GM19023 (cell line): ENCODE measurements at regions not wholly inside any gene's neighbourhood (a gene's known extent, or its start where the extent isn't known, plus 50 kb on each side); places are given as distances from the start of the nearest gene placed in this dataset.

ENCODE experiments used
- ATAC-seq: cut with Tn5 transposase; IDR thresholded peaks from one replicate; pipeline ENCODE4 v1.9.1; 2021; ENCODE audit warnings: mild to moderate bottlenecking, moderate library complexity; ENCODE audit not compliant: unreplicated experiment

DNA sequence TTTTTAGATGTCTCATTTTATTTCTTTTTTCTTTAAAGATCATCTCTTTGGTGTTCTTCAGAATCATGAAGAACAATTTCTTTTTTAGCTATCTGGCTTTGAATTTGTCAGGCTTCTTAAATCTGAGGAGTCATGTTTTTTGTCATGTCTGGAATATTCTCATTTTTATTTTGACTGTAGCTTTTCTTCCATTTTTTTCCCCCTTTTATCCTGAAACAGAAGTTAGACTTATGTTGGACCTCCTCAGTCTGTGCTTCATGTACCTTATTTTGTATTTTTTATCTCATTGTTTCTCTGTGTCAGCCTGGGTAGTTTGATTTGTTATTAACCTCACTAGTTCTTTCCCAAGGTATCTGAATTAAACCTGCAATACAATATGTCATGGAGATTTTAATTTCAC lies 319.2 kb upstream of the ADGRL4 start:
- ATAC-seq = no peak

DNA sequence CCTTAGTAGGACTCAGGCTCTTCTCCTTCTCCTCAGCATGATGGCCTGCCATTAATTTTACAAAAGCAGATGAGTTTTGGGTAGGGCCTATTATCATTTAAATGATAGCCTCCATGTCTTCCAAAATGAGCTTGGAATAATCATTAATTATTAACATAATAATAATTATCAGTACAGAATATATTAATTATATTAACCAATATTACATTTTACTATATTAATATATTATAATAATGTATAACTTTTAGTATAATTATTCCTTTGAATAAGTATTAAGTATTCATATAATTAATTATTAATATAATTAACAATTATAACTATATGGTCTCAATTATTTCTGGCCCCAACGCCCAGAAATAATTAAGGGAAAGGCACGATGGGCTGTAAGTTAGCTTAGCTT lies 318.6 kb upstream of the ADGRL4 start:
- no peak for ATAC-seq

DNA sequence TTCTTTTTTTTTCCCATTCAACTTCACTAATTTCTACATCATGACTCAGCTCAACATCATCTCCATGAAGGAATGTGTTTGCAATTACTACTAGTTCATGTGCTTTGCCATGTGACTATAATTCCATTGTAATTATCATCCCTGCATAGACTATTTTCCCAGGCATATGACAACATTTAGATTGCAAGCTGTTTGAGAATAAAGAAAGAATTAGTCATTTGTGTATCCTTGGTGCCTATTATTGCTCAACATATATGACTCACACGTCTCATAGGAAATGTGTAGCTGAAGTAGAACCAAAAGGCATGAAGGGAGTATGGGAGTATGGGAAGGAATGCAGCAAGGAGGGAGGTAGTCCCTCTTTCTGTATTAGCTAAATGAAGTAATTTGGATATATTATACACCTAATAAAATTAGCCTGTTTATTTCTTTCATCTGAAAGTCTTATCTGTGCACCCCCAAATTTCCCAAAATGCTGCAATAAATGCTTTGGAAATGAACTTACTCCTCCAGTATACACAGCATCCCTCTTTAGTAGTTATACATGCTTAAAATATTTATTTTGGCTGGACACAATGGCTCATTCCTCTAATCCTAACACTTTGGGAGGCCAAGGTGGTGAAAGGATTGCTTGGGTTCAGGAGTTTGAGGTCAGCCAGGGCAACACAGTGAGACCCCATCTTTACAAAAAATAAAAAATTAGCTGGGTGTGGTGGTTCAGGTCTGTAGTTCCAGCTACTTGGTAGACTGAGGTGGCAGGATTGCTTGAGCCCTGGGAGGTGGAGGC lies 316.9 kb upstream of the ADGRL4 start:
- no peak for ATAC-seq

DNA sequence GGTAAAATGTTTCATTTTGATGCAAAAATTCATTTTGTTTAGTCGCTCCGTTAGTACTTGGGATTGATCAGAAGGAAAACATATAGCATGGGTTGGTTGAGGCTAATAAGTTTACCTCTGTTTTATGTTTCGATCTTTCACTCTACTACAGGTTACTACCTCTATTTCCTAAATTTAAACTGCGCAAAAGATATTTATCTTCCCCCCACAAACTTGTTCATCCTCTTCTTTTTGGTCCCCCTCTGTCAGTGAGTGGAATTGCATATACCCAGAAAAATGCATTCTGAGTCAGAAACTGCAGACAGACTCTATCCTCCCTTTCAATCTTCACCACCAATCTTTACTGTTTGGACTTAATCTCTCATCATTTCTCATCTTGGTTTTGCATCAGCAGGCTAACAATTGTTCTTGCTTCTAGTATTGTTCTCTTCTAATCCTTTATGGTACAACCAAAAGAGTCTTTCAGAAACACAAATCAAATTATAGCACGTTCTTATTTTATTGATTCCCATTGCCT lies 316.0 kb upstream of the ADGRL4 start:
- ATAC-seq = no peak

- no peak for ATAC-seq
These were observed 305.9 kb upstream of the ADGRL4 start for GRCh38 chr1:79312438-79312837.

DNA sequence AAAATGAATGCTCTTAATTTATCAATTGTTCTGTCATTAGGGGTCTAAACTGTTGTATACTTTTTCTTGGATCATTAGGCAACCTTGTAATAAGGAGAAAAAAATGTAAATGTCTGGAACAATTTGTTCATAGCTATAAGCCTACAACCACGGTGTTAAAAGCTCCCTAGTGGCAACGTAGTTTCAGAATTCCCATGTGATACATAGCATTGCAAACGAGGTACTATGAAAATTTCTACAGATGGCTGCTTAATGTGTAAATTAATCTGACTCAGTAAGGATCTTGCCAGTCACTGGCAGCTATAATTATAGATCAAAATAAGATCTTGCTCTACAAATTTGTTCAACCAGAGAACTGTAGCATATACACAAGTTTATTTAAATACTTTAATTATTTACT lies 304.1 kb upstream of the ADGRL4 start:
- ATAC-seq = no peak

DNA sequence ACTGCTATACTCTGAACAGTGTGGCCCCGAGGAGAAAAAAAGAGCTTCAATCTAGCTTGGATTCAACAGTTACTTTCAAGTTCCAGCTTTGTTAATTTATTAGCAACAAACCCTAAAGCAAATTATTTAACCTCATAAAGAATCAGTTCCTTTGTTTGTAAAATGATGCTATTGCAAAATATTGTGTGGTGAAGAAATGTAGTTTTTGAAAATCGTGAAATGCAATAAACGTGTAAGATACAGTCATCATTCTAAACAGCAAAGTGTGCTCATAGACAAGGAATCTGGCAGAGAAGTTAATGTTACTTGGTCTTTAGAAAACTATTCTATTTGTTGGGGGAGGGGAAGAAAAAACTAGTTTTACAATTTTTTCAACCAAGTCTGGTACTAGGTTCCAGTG lies 297.6 kb upstream of the ADGRL4 start:
- no peak for ATAC-seq

GRCh38 chr1:79303040-79303439 lies 296.5 kb upstream of the ADGRL4 start:
- no peak for ATAC-seq

GRCh38 chr1:79302380-79302930 lies 295.9 kb upstream of the ADGRL4 start:
- ATAC-seq = no peak

GRCh38 chr1:79295967-79296366 lies 289.4 kb upstream of the ADGRL4 start:
- no peak for ATAC-seq

DNA sequence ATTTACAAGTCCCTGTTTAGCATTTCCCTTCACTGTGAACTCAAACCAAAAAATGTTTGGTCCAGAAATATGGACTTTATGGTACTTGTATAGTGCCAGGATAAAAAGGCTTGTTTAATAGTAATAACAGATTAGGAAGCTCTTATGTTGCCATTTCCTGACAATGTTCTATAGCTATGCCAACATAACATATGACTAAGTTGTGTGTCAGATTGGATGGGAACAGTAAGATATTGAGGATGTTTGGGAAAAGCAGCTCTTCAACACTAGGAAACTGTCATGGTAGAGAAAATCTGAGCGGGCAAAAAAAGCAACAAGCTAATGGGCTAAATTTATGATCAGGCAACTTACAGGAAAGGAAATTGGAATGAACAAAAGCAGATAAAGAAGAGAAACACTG lies 287.1 kb upstream of the ADGRL4 start:
- ATAC-seq = no peak

DNA sequence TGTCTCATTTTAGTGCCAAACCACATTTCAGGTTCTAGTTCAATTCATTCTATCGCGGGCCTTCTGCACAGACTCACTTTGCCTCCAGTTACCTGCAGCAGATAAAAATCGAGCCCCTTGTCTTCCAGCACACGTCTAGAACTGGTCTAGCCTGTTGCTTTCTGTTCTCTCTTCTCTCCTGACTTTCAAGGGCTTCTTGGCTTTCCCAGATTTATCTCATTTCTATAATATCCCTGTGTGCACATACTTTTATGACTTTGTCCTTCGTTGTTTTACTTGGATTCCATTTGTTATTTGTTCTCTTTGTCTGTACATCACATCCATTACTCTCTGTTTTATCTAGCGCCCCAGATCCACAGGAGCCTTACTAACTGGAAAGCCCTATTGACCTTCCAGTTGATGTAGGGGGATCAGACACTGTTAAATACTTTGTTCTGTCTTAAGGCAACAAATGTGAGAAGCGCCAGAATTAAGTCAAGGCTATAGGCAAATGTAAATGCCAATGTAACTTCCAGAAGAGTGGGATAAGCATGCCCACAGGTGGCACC lies 284.5 kb upstream of the ADGRL4 start:
- no peak for ATAC-seq

GRCh38 chr1:79287982-79288381 lies 281.5 kb upstream of the ADGRL4 start:
- ATAC-seq = no peak

DNA sequence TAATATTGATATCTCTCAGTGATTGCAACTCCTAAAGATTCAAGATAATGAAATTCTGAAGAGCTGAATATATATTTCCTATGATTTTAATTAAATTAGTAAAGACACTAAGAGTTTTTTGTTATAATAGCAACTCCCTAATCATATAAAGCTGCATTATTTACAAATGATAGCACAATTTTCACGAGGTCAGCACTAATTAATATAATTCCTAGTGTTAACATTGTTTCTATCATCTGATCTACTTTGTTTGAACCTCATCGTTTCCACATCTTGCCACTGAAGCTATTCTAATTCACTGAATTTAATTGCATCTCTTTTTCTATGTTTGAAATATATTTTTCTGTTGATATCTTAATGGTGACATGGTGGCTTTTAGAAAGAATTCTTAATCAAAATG lies 279.1 kb upstream of the ADGRL4 start:
- ATAC-seq = no peak

- no peak for ATAC-seq
These were observed 276.9 kb upstream of the ADGRL4 start for GRCh38 chr1:79283451-79283850.

- no peak for ATAC-seq
These were observed 274.9 kb upstream of the ADGRL4 start for GRCh38 chr1:79281442-79281841.

DNA sequence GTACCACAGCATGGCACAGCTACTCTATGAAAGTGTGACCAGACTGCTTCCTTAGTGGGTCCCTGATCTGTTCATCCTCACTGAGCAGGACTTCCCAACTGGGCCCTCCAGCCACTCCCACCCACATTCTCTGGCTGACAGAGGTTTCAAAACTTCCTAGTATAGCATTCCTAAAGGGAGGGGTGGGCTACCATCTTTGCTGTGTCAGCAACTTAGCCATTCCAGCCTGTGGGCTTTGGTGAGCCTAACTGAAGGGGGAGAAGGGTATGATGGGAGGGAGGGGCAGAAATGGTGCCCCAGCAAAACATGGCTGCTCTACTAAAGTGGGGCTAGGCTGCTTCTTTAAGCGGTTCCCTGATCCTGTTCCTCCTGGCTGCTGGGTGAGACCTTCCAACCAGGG lies 265.2 kb upstream of the ADGRL4 start:
- no peak for ATAC-seq

- no peak for ATAC-seq
These were observed 258.7 kb upstream of the ADGRL4 start for GRCh38 chr1:79264975-79265818.

DNA sequence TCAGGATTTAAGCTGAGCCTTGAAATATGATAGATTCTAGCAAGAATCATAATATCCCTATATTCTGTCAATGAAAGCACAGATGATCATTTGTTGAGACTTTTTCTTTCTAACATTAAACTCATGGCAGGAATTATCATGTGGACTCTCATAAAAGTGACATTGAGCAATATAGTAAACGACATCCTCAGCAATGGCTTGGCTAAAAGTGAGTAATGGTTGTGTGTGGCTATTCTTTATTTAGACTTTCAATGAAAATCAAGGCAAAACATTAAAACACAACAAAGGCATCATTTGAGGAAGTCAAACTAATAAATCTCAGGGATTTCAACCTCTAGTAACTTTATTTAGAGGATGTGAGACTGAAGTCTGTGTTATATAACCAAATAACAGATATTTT lies 257.8 kb upstream of the ADGRL4 start:
- no peak for ATAC-seq

DNA sequence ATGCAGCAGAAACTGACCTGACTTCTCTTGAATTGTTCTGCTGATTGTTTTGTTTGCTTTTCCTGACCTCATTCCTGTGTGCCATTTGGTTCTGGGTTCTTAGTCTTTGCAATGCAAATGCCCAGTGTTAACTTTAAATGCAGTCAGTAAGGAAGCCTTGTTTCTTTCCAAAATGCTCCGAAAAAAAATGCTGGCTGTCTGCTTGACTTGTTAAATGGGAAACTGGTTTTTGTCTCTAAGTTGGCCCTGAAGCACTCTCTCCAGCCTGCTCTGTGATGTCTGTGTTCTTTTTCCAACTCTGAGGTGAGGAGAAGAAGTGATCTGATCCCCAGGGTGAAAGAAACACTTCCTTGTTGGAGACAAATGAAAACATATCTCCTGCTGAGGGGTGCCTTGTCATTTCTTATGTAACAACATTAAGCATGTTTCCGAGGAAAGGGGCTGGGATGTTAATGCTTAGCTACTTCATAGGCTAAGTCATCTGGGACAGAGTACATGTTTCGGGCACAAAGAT lies 256.3 kb upstream of the ADGRL4 start:
- ATAC-seq = no peak
